ENCODE measurements at regions not wholly inside any gene's neighbourhood (a gene's known extent, or its start where the extent isn't known, plus 50 kb on each side); places are given as distances from the start of the nearest gene placed in this dataset.

GRCh38 chr1:5753549-5754421 is 238.4 kb downstream of the NPHP4 start:
- no peaks in the 10 kb centered on the region for H3K9me2 ChIP-seq (ENCODE audit: insufficient read depth, low read length)
- H3K9ac ChIP-seq (ENCODE audit: low read length) = no peak overlapping the region
- no peak for TF ChIP-seq EP300 (conservative IDR thresholded peaks at IDR 0.05; ENCODE audit: poor library complexity, severe bottlenecking)
- TF ChIP-seq MXI1 (conservative IDR thresholded peaks at IDR 0.05; ENCODE audit: poor library complexity, severe bottlenecking) = no peak
- TF ChIP-seq SMC3 (conservative IDR thresholded peaks at IDR 0.05; ENCODE audit: poor library complexity) = no peak
- TF ChIP-seq TAF1 (IDR thresholded peaks at IDR 0.05; ENCODE audit: low read depth) = no peak
- TF ChIP-seq RAD21 (conservative IDR thresholded peaks at IDR 0.05) = no peak
- no peak for TF ChIP-seq EZH2 (IDR thresholded peaks at IDR 0.05; ENCODE audit: borderline replicate concordance, insufficient read depth, low read length, poor library complexity, severe bottlenecking)
- TF ChIP-seq REST (IDR thresholded peaks at IDR 0.05; ENCODE audit: borderline replicate concordance) = no peak
- TF ChIP-seq CTCF (IDR thresholded peaks at IDR 0.05; ENCODE audit: poor library complexity, severe bottlenecking) = no peak
- no peak for TF ChIP-seq POLR2AphosphoS5 (IDR thresholded peaks at IDR 0.05)
- H3K4me3 ChIP-seq (ENCODE audit: low read length) = no peak overlapping the region
- H4K20me1 ChIP-seq (ENCODE audit: insufficient read depth) = no peaks in the 10 kb centered on the region
- no peaks in the 10 kb centered on the region for H3K27me3 ChIP-seq (ENCODE audit: insufficient read depth, low read depth, low read length)
- H3F3A ChIP-seq (ENCODE audit: insufficient read depth, low read length, poor library complexity, severe bottlenecking) = no peaks in the 10 kb centered on the region
- H3K9me3 ChIP-seq (ENCODE audit: low read length) = no peaks in the 10 kb centered on the region
- H3K79me2 ChIP-seq (replicated peaks; ENCODE audit: insufficient read depth, low read length) = no peaks in the 10 kb centered on the region
- H3K36me3 ChIP-seq (ENCODE audit: insufficient read depth, low read length) = no peaks in the 10 kb centered on the region
- H3K27ac ChIP-seq (ENCODE audit: low read length) = no peak overlapping the region
- no peak overlapping the region for H2AFZ ChIP-seq (ENCODE audit: low read depth, low read length)
- no peak overlapping the region for H3K4me2 ChIP-seq (ENCODE audit: low read length)

GRCh38 chr1:5752746-5753548 is 239.3 kb downstream of the NPHP4 start:
- Histone ChIP-seq H2AFZ (ENCODE audit: low read depth, low read length) (no peak overlapping the region), H3K4me3 (ENCODE audit: low read length) (no peak overlapping the region), H4K20me1 (ENCODE audit: insufficient read depth) (no peaks in the 10 kb centered on the region), H3K27ac (ENCODE audit: low read length) (no peak overlapping the region), H3K9ac (ENCODE audit: low read length) (no peak overlapping the region), H3K79me2 (replicated peaks; ENCODE audit: insufficient read depth, low read length) (no peaks in the 10 kb centered on the region), H3K36me3 (ENCODE audit: insufficient read depth, low read length) (no peaks in the 10 kb centered on the region), H3K9me3 (ENCODE audit: low read length) (no peaks in the 10 kb centered on the region), H3K4me2 (ENCODE audit: low read length) (no peak overlapping the region), H3K9me2 (ENCODE audit: insufficient read depth, low read length) (no peaks in the 10 kb centered on the region), H3K27me3 (ENCODE audit: insufficient read depth, low read depth, low read length) (no peaks in the 10 kb centered on the region), H3F3A (ENCODE audit: insufficient read depth, low read length, poor library complexity, severe bottlenecking) (no peaks in the 10 kb centered on the region)
- TF ChIP-seq SMC3 (conservative IDR thresholded peaks at IDR 0.05; ENCODE audit: poor library complexity) (no peak), EP300 (conservative IDR thresholded peaks at IDR 0.05; ENCODE audit: poor library complexity, severe bottlenecking) (no peak), TAF1 (IDR thresholded peaks at IDR 0.05; ENCODE audit: low read depth) (no peak), EZH2 (IDR thresholded peaks at IDR 0.05; ENCODE audit: borderline replicate concordance, insufficient read depth, low read length, poor library complexity, severe bottlenecking) (no peak), POLR2AphosphoS5 (IDR thresholded peaks at IDR 0.05) (no peak), RAD21 (conservative IDR thresholded peaks at IDR 0.05) (no peak), REST (IDR thresholded peaks at IDR 0.05; ENCODE audit: borderline replicate concordance) (no peak), CTCF (IDR thresholded peaks at IDR 0.05; ENCODE audit: poor library complexity, severe bottlenecking) (no peak), MXI1 (conservative IDR thresholded peaks at IDR 0.05; ENCODE audit: poor library complexity, severe bottlenecking) (no peak)
